ENCODE measurements at regions not wholly inside any gene's neighbourhood (a gene's known extent, or its start where the extent isn't known, plus 50 kb on each side); places are given as distances from the start of the nearest gene placed in this dataset.

GRCh38 chr9:79807971-79808370 is 236.2 kb downstream of the TLE4 start:
- 86% methylated on average over 2 of the region's 2 CpGs for WGBS (ENCODE audit: insufficient coverage, insufficient replicate concordance, low lambda C conversion rate, missing lambda C conversion rate)
- ChIA-PET RAD21 (ENCODE audit: unreplicated experiment) (no interaction called here), CTCF (no interaction called here), SMC1A (ENCODE audit: uncharacterized antibody, unreplicated experiment) (no interaction called here), POLR2A (no interaction called here)
- H2AFZ ChIP-seq (ENCODE audit: control insufficient read depth, low read depth, low read length) = no peak overlapping the region
- no peak overlapping the region for H3K9ac ChIP-seq (ENCODE audit: control insufficient read depth, insufficient read depth, low read length)
- no peaks in the 10 kb centered on the region for H3K27me3 ChIP-seq (replicated peaks in 1 of 2; ENCODE audit: control insufficient read depth in 2 of 2, insufficient read depth in 2 of 2, low read length in 1 of 2)
- in situ Hi-C loops (cut with MboI) = no loop called here
- no peaks in the 10 kb centered on the region for H3K79me2 ChIP-seq (ENCODE audit: control insufficient read depth, insufficient read depth, low read length)
- ATAC-seq (no peak), FAIRE-seq (no peak), DNase-seq (ENCODE audit: low read depth, low spot score) (no peak)
- no TSS peak for BruUV-seq (replicated peaks)
- no peak overlapping the region for H3K4me2 ChIP-seq (ENCODE audit: control insufficient read depth, insufficient read depth)
- intact Hi-C loops (cut with micrococcal nuclease; ENCODE audit: unreplicated experiment) = no loop called here
- TF ChIP-seq SMAD1 (IDR thresholded peaks at IDR 0.05; ENCODE audit: low read depth, partially characterized antibody) = no peak
- no peak for TF ChIP-seq RBBP5 (conservative IDR thresholded peaks at IDR 0.05)
- TF ChIP-seq YY1 (IDR thresholded peaks at IDR 0.05; ENCODE audit: low read depth, low read length) = no peak
- no peak for TF ChIP-seq REST (IDR thresholded peaks at IDR 0.05; ENCODE audit: low read depth, low read length)
- TF ChIP-seq MLLT1 (IDR thresholded peaks at IDR 0.05) = no peak
- no peak for TF ChIP-seq IRF4 (IDR thresholded peaks at IDR 0.05; ENCODE audit: low read depth, low read length)
- no peak for TF ChIP-seq POLR2A (IDR thresholded peaks at IDR 0.05; ENCODE audit: low read depth, low read length)
- TF ChIP-seq ZBED1 (IDR thresholded peaks at IDR 0.05; ENCODE audit: borderline replicate concordance) = no peak
- TF ChIP-seq FOXM1 (IDR thresholded peaks at IDR 0.05; ENCODE audit: low read depth, low read length) = no peak
- no peak for TF ChIP-seq SMC3 (IDR thresholded peaks at IDR 0.05; ENCODE audit: borderline replicate concordance, low read length)
- TF ChIP-seq, protein P1, sequence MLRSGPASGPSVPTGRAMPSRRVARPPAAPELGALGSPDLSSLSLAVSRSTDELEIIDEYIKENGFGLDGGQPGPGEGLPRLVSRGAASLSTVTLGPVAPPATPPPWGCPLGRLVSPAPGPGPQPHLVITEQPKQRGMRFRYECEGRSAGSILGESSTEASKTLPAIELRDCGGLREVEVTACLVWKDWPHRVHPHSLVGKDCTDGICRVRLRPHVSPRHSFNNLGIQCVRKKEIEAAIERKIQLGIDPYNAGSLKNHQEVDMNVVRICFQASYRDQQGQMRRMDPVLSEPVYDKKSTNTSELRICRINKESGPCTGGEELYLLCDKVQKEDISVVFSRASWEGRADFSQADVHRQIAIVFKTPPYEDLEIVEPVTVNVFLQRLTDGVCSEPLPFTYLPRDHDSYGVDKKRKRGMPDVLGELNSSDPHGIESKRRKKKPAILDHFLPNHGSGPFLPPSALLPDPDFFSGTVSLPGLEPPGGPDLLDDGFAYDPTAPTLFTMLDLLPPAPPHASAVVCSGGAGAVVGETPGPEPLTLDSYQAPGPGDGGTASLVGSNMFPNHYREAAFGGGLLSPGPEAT (IDR thresholded peaks at IDR 0.05; ENCODE audit: low read depth) = no peak
- TF ChIP-seq CUX1 (IDR thresholded peaks at IDR 0.05; ENCODE audit: insufficient replicate concordance, low read depth, low read length) = no peak
- TF ChIP-seq DPF2 (IDR thresholded peaks at IDR 0.05) = no peak
- no peaks in the 10 kb centered on the region for H3K4me1 ChIP-seq (ENCODE audit: control insufficient read depth, insufficient read depth, low read length)
- H3K4me3 ChIP-seq = no peak overlapping the region
- H3K36me3 ChIP-seq (ENCODE audit: control insufficient read depth in 2 of 2, insufficient read depth in 2 of 2, low read length in 1 of 2) = no peaks in the 10 kb centered on the region
- no peak overlapping the region for H3K27ac ChIP-seq (ENCODE audit: control insufficient read depth, insufficient read depth)
- H4K20me1 ChIP-seq (ENCODE audit: control insufficient read depth, insufficient read depth) = no peaks in the 10 kb centered on the region
- no peaks in the 10 kb centered on the region for H3K9me3 ChIP-seq (replicated peaks; ENCODE audit: control insufficient read depth, insufficient read depth, low read length)

Measured in GM12878 (cell line).